CD14-positive monocyte (primary cell): ENCODE measurements at regions not wholly inside any gene's neighbourhood (a gene's known extent, or its start where the extent isn't known, plus 50 kb on each side); places are given as distances from the start of the nearest gene placed in this dataset.

ENCODE experiments used
- DNase-seq, 3 donors: peaks; one replicate each; pipeline ENCODE4 v3.0.0-alpha.2; 2011 to 2022
- H2AFZ ChIP-seq: 2 replicates; pipeline ENCODE4 v1.6.0; 2012; ENCODE audit warnings: mild to moderate bottlenecking, low read depth, low read length, inconsistent platforms; ENCODE audit not compliant: insufficient read depth, poor library complexity, severe bottlenecking
- H3K27ac ChIP-seq, 2 donors: 1 replicate in 1 of 2; 2 replicates in 1 of 2; pipeline ENCODE4 v1.5.1; 2012 to 2013; ENCODE audit warnings: low read length in 2 of 2, control low read depth in 1 of 2, inconsistent platforms in 1 of 2, low read depth in 1 of 2, mild to moderate bottlenecking in 1 of 2
- H3K27me3 ChIP-seq, 2 donors: one replicate each; pipeline versions ENCODE4 v1.6.0 to v1.6.1; 2011 to 2013; ENCODE audit warnings: low read length in 2 of 2; ENCODE audit not compliant: control insufficient read depth in 2 of 2, insufficient read depth in 2 of 2
- H3K36me3 ChIP-seq, 2 donors: replicated peaks in 1 of 2; 1 replicate in 1 of 2; 2 replicates in 1 of 2; pipeline versions ENCODE4 v1.5.1 to v1.6.1; 2012 to 2013; ENCODE audit warnings: low read length in 2 of 2, control low read depth in 1 of 2, inconsistent platforms in 1 of 2, mild to moderate bottlenecking in 1 of 2; ENCODE audit not compliant: insufficient read depth in 2 of 2, control insufficient read depth in 1 of 2
- H3K4me1 ChIP-seq, 2 donors: 1 replicate in 1 of 2; 2 replicates in 1 of 2; pipeline versions ENCODE4 v1.5.1 to v1.6.1; 2012 to 2013; ENCODE audit warnings: low read length in 2 of 2, control low read depth in 1 of 2, inconsistent platforms in 1 of 2, mild to moderate bottlenecking in 1 of 2, moderate library complexity in 1 of 2; ENCODE audit not compliant: insufficient read depth in 2 of 2, control insufficient read depth in 1 of 2
- H3K4me2 ChIP-seq: replicated peaks from 2 replicates; pipeline ENCODE3; 2012; ENCODE audit warnings: low read length, moderate library complexity, mild to moderate bottlenecking; ENCODE audit not compliant: poor library complexity, severe bottlenecking; ENCODE audit errors: extremely low read depth
- H3K4me3 ChIP-seq, 3 experiments: fragments of 200-600 bp in 1 of 3; sonication (generic) in 1 of 3; replicated peaks in 1 of 3; 1 replicate in 2 of 3; 2 replicates in 1 of 3; pipeline ENCODE4 v1.5.1; 2011 to 2013; ENCODE audit warnings: low read length in 3 of 3, mild to moderate bottlenecking in 3 of 3, control low read depth in 2 of 3, low read depth in 2 of 3, inconsistent platforms in 1 of 3, moderate library complexity in 1 of 3
- H3K79me2 ChIP-seq: 2 replicates; pipeline ENCODE4 v1.6.0; 2012; ENCODE audit warnings: mild to moderate bottlenecking, control low read depth, inconsistent platforms, low read length, moderate library complexity; ENCODE audit not compliant: insufficient read depth
- H3K9ac ChIP-seq: 2 replicates; pipeline ENCODE4 v1.6.0; 2017; ENCODE audit warnings: low read length, mild to moderate bottlenecking; ENCODE audit not compliant: insufficient read depth, poor library complexity, severe bottlenecking
- H3K9me3 ChIP-seq, 2 donors: replicated peaks in 1 of 2; 1 replicate in 1 of 2; 2 replicates in 1 of 2; pipeline versions ENCODE4 v1.5.1 to v1.6.1; 2012 to 2013; ENCODE audit warnings: low read length in 2 of 2, control low read depth in 1 of 2; ENCODE audit not compliant: control insufficient read depth in 1 of 2, insufficient read depth in 1 of 2
- H4K20me1 ChIP-seq: 2 replicates; pipeline ENCODE4 v1.6.0; 2012; ENCODE audit warnings: mild to moderate bottlenecking, low read length, control low read depth, moderate library complexity; ENCODE audit not compliant: insufficient read depth
- H3K27ac Mint-ChIP-seq, 7 donors: one replicate each; pipeline ENCODE4 v1.8.0; 2020; ENCODE audit warnings: mild to moderate bottlenecking in 7 of 7, mixed read lengths in 7 of 7, moderate library complexity in 6 of 7, inconsistent platforms in 2 of 7
- H3K27me3 Mint-ChIP-seq, 3 donors: one replicate each; pipeline ENCODE4 v1.8.0; 2021 to 2022; ENCODE audit warnings: low read depth in 3 of 3, mild to moderate bottlenecking in 3 of 3, mixed read lengths in 3 of 3, moderate library complexity in 3 of 3, inconsistent platforms in 1 of 3
- H3K36me3 Mint-ChIP-seq, 2 donors: one replicate each; pipeline ENCODE4 v1.8.0; 2020; ENCODE audit warnings: mixed read lengths in 2 of 2, inconsistent platforms in 1 of 2, mild to moderate bottlenecking in 1 of 2
- H3K4me1 Mint-ChIP-seq: one replicate; pipeline ENCODE4 v1.8.0; 2020; ENCODE audit warnings: mild to moderate bottlenecking, mixed read lengths
- H3K4me3 Mint-ChIP-seq, 2 donors: one replicate each; pipeline ENCODE4 v1.8.0; 2020; ENCODE audit warnings: mild to moderate bottlenecking in 2 of 2, mixed read lengths in 2 of 2, moderate library complexity in 1 of 2
- H3K9me3 Mint-ChIP-seq, 7 donors: one replicate each; pipeline ENCODE4 v1.8.0; 2020 to 2022; ENCODE audit warnings: mixed read lengths in 7 of 7, mild to moderate bottlenecking in 6 of 7, moderate library complexity in 6 of 7, inconsistent platforms in 2 of 7
- WGBS: methylation state at CpG from one replicate; pipeline ENCODE4 v1.1.5; 2013; ENCODE audit warnings: missing lambda C conversion rate; ENCODE audit not compliant: insufficient coverage; 5-methylcytosine and 5-hydroxymethylcytosine counted together
- intact Hi-C, 2 donors: fragments of 100-400 bp; cut with micrococcal nuclease; formaldehyde crosslinking; loops; one replicate each; pipeline versions ENCODE4 v1.15.0 to v1.15.1; 2023
- TF ChIP-seq, protein P1 (sequence below): fragments of 200-600 bp; IDR thresholded peaks from one replicate; pipeline ENCODE4 v1.8.0; 2022; ENCODE audit warnings: antibody characterized with exemption, mild to moderate bottlenecking

DNA sequence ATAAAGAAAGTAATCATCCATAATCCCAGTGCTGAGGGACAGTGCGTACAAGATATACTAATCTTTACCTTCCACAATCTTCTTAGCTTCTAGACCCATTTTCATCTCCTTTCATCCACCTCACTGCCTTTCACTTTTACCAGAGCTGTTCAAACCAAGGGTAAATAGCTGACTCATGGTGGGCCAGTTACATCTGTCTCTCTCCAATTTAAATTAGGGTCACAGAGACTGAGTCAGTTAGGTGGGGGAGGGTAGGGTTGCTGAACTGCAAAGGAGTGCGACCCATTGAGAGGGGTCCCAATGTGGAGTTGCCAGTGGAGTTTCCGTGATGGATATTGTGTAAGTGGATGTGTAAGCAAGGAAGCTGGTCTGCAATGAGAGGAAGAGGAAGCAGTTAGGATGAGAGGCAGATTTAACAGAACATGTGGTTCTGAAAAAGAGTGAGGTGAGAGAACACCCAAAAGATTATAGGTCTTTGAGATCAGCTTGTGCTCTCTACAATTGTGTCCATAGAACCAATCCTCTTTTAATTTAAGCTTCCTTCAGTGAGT, 83.5 kb downstream of the GP2 start:
- H4K20me1 ChIP-seq: no peaks in the 10 kb centered on the region
- H2AFZ ChIP-seq: no peak overlapping the region
- Mint-ChIP-seq H3K4me1 (peaks cover 5% of the 10 kb centered on the region), H3K4me3 (no peak overlapping the region), H3K27me3 (no peaks in the 10 kb centered on the region), H3K36me3 (no peaks in the 10 kb centered on the region), H3K27ac (no peak overlapping the region), H3K9me3 (peaks cover 0 to 4% (median 0%) of the 10 kb centered on the region in 7 donors)
- H3K4me3 ChIP-seq: no peak overlapping the region
- H3K9ac ChIP-seq: no peak overlapping the region
- TF ChIP-seq, protein P1, sequence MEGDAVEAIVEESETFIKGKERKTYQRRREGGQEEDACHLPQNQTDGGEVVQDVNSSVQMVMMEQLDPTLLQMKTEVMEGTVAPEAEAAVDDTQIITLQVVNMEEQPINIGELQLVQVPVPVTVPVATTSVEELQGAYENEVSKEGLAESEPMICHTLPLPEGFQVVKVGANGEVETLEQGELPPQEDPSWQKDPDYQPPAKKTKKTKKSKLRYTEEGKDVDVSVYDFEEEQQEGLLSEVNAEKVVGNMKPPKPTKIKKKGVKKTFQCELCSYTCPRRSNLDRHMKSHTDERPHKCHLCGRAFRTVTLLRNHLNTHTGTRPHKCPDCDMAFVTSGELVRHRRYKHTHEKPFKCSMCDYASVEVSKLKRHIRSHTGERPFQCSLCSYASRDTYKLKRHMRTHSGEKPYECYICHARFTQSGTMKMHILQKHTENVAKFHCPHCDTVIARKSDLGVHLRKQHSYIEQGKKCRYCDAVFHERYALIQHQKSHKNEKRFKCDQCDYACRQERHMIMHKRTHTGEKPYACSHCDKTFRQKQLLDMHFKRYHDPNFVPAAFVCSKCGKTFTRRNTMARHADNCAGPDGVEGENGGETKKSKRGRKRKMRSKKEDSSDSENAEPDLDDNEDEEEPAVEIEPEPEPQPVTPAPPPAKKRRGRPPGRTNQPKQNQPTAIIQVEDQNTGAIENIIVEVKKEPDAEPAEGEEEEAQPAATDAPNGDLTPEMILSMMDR: no peak
- H3K36me3 ChIP-seq: no peaks in the 10 kb centered on the region
- no peak overlapping the region for H3K27ac ChIP-seq
- H3K4me1 ChIP-seq: no peaks in the 10 kb centered on the region
- peaks cover 0 to 5% of the 10 kb centered on the region in 2 donors for H3K9me3 ChIP-seq
- DNase-seq: peak in 1 of 3 donors; percentile 3
- intact Hi-C loops: no loop called here
- no peak overlapping the region for H3K4me2 ChIP-seq
- WGBS: 0% methylated on average over 2 of the region's 3 CpGs
- H3K27me3 ChIP-seq: no peaks in the 10 kb centered on the region
- no peaks in the 10 kb centered on the region for H3K79me2 ChIP-seq

DNA sequence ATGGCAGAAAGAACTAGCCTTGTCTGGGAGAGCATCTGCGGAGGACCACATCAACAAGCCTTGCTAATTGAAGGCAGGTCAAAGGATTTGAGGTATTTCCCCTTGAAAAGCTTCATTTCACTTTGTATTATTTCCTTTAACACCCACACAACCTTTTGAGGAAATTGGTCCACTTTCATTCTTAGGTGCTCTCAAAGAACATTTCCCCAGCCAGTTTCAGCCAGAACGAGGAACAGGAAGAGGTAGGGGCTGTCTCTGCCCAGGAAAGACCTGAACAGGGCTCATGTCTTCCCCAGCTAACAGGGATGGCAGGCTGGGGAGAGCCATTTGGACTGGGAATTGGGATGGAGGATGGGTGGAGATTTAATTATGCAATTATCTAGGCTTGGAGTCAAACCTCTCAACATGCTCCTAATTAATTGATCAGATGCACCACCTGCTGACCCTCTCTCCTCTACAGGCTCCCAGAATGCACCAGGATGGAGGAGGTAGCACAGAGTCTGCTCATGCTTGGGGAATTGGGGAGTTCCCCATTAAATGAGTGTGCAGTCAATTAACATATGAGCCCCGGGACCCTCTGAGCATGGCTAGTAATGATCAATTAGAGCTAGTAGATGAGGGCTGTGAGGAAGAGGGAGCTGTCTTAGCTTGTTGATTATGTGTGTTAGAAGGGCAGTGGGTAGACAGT, 84.6 kb downstream of the GP2 start:
- Histone ChIP-seq H2AFZ (no peak overlapping the region), H3K4me2 (no peak overlapping the region), H3K4me1 (no peaks in the 10 kb centered on the region), H3K4me3 (no peak overlapping the region), H4K20me1 (no peaks in the 10 kb centered on the region), H3K9ac (no peak overlapping the region), H3K36me3 (no peaks in the 10 kb centered on the region), H3K9me3 (peaks cover 0 to 5% of the 10 kb centered on the region in 2 donors), H3K27ac (no peak overlapping the region), H3K79me2 (no peaks in the 10 kb centered on the region), H3K27me3 (no peaks in the 10 kb centered on the region)
- Mint-ChIP-seq H3K4me1 (peaks cover 5% of the 10 kb centered on the region), H3K36me3 (no peaks in the 10 kb centered on the region), H3K4me3 (no peak overlapping the region), H3K27me3 (no peaks in the 10 kb centered on the region), H3K9me3 (peaks cover 0 to 4% (median 0%) of the 10 kb centered on the region in 7 donors), H3K27ac (no peak overlapping the region)
- TF ChIP-seq, protein P1: no peak
- DNase-seq: no peak
- 43% methylated on average over 2 of the region's 3 CpGs for WGBS
- intact Hi-C loops: no loop called here
